H9 (cell line): ENCODE measurements at regions not wholly inside any gene's neighbourhood (a gene's known extent, or its start where the extent isn't known, plus 50 kb on each side); places are given as distances from the start of the nearest gene placed in this dataset.

ENCODE experiments used
- DNase-seq: peaks from one replicate; pipeline ENCODE4 v3.0.0-alpha.2; 2017
- H2AFZ ChIP-seq: one replicate; pipeline ENCODE4 v1.6.1; 2013; ENCODE audit warnings: mild to moderate bottlenecking, low read length, control low read depth, moderate library complexity
- H2AK5ac ChIP-seq: 2 replicates; pipeline ENCODE4 v1.6.1; 2013; ENCODE audit warnings: low read length, control low read depth, mixed read lengths; ENCODE audit not compliant: insufficient read length
- H2BK120ac ChIP-seq: one replicate; pipeline ENCODE4 v1.6.1; 2013; ENCODE audit warnings: low read depth, mild to moderate bottlenecking, low read length, control low read depth, inconsistent platforms; ENCODE audit not compliant: poor library complexity, severe bottlenecking
- H2BK12ac ChIP-seq: 2 replicates; pipeline ENCODE4 v1.6.1; 2013; ENCODE audit warnings: low read length, control low read depth, mixed read lengths, low read depth; ENCODE audit not compliant: insufficient read length
- H2BK15ac ChIP-seq: 2 replicates; pipeline ENCODE4 v1.6.1; 2013; ENCODE audit warnings: low read depth, low read length, control low read depth
- H2BK20ac ChIP-seq: one replicate; pipeline ENCODE4 v1.6.1; 2013; ENCODE audit warnings: low read depth, mild to moderate bottlenecking, low read length, control low read depth, inconsistent platforms; ENCODE audit not compliant: poor library complexity, severe bottlenecking
- H2BK5ac ChIP-seq: 2 replicates; pipeline ENCODE4 v1.6.1; 2013; ENCODE audit warnings: low read length, control low read depth, mixed read lengths; ENCODE audit not compliant: insufficient read length
- H3K14ac ChIP-seq: 2 replicates; pipeline ENCODE4 v1.6.1; 2013; ENCODE audit warnings: low read length, control low read depth; ENCODE audit not compliant: insufficient read depth
- H3K18ac ChIP-seq: 2 replicates; pipeline ENCODE4 v1.6.1; 2013; ENCODE audit warnings: low read depth, mild to moderate bottlenecking, mixed read lengths, low read length, control low read depth; ENCODE audit not compliant: insufficient read length
- H3K23ac ChIP-seq: 2 replicates; pipeline ENCODE4 v1.6.1; 2013; ENCODE audit warnings: low read length, control low read depth, mixed read lengths, low read depth; ENCODE audit not compliant: insufficient read length
- H3K23me2 ChIP-seq: 2 replicates; pipeline ENCODE4 v1.6.1; 2013; ENCODE audit warnings: low read depth, mild to moderate bottlenecking, mixed read lengths, low read length, control low read depth; ENCODE audit not compliant: insufficient read length, poor library complexity, severe bottlenecking
- H3K27ac ChIP-seq: 2 replicates; pipeline ENCODE4 v1.5.1; 2013; ENCODE audit warnings: low read length, control low read depth, mixed read lengths, low read depth; ENCODE audit not compliant: insufficient read length
- H3K27me3 ChIP-seq: 2 replicates; pipeline ENCODE4 v1.6.1; 2013; ENCODE audit warnings: low read length, control low read depth, inconsistent platforms; ENCODE audit not compliant: insufficient read depth
- H3K4ac ChIP-seq: 2 replicates; pipeline ENCODE4 v1.6.1; 2013; ENCODE audit warnings: low read depth, mild to moderate bottlenecking, control low read depth, inconsistent platforms, low read length, moderate library complexity
- H3K4me1 ChIP-seq: 2 replicates; pipeline ENCODE4 v1.6.1; 2013; ENCODE audit warnings: low read length, control low read depth, inconsistent platforms; ENCODE audit not compliant: insufficient read depth
- H3K4me2 ChIP-seq: 2 replicates; pipeline ENCODE4 v1.6.1; 2013; ENCODE audit warnings: low read length, control low read depth, mixed read lengths; ENCODE audit not compliant: insufficient read length, insufficient read depth
- H3K56ac ChIP-seq: 2 replicates; pipeline ENCODE4 v1.6.1; 2013; ENCODE audit warnings: low read depth, mild to moderate bottlenecking, mixed read lengths, low read length, control low read depth; ENCODE audit not compliant: insufficient read length
- H3K79me1 ChIP-seq: 2 replicates; pipeline ENCODE4 v1.6.1; 2013; ENCODE audit warnings: low read depth, mild to moderate bottlenecking, moderate library complexity, low read length, control low read depth, inconsistent platforms; ENCODE audit not compliant: insufficient read depth, poor library complexity, severe bottlenecking
- H3K79me2 ChIP-seq: 2 replicates; pipeline ENCODE4 v1.6.1; 2013; ENCODE audit warnings: low read length, control low read depth, inconsistent platforms; ENCODE audit not compliant: insufficient read depth
- H3K9ac ChIP-seq: 2 replicates; pipeline ENCODE4 v1.6.1; 2013; ENCODE audit warnings: low read length, control low read depth, mixed read lengths; ENCODE audit not compliant: insufficient read length; ENCODE audit errors: extremely low read depth
- H3K9me3 ChIP-seq: one replicate; pipeline ENCODE4 v1.6.1; 2013; ENCODE audit warnings: low read depth, low read length, inconsistent platforms; ENCODE audit not compliant: control insufficient read depth
- H3T11ph ChIP-seq: one replicate; pipeline ENCODE4 v1.6.1; 2013; ENCODE audit warnings: mild to moderate bottlenecking, low read length, control low read depth, inconsistent platforms
- H4K20me1 ChIP-seq: one replicate; pipeline ENCODE4 v1.6.1; 2013; ENCODE audit not compliant: control insufficient read depth, insufficient read length, insufficient read depth
- H4K5ac ChIP-seq: 2 replicates; pipeline ENCODE4 v1.6.1; 2013; ENCODE audit warnings: low read depth, mild to moderate bottlenecking, mixed read lengths, low read length, control low read depth; ENCODE audit not compliant: insufficient read length
- H4K8ac ChIP-seq: replicated peaks from 2 replicates; pipeline ENCODE4 v1.6.1; 2013; ENCODE audit warnings: low read length, control low read depth, mixed read lengths, low read depth; ENCODE audit not compliant: insufficient read length
- H4K91ac ChIP-seq: 2 replicates; pipeline ENCODE4 v1.6.1; 2013; ENCODE audit warnings: low read depth, mild to moderate bottlenecking, moderate library complexity, mixed read lengths, low read length, control low read depth; ENCODE audit not compliant: insufficient read length
- H3K27ac Mint-ChIP-seq, 3 experiments: 2 replicates in 2 of 3; 3 replicates in 1 of 3; pipeline ENCODE4 v1.8.0; 2020 to 2021; ENCODE audit warnings: mixed read lengths in 3 of 3, mild to moderate bottlenecking in 1 of 3, moderate library complexity in 1 of 3
- H3K27me3 Mint-ChIP-seq: 2 replicates; pipeline ENCODE4 v1.8.0; 2021; ENCODE audit warnings: low read depth, mild to moderate bottlenecking, moderate library complexity, mixed read lengths
- H3K36me3 Mint-ChIP-seq, 3 experiments: 2 replicates in 2 of 3; 3 replicates in 1 of 3; pipeline ENCODE4 v1.8.0; 2020 to 2021; ENCODE audit warnings: low read depth in 3 of 3, mixed read lengths in 3 of 3; ENCODE audit not compliant: insufficient read depth in 1 of 3
- H3K4me1 Mint-ChIP-seq, 2 experiments: 2 replicates each; pipeline ENCODE4 v1.8.0; 2020; ENCODE audit warnings: mixed read lengths in 2 of 2
- H3K4me3 Mint-ChIP-seq, 2 experiments: 2 replicates in 1 of 2; 3 replicates in 1 of 2; pipeline ENCODE4 v1.8.0; 2020 to 2021; ENCODE audit warnings: mild to moderate bottlenecking in 2 of 2, mixed read lengths in 2 of 2, moderate library complexity in 1 of 2
- H3K9me3 Mint-ChIP-seq, 2 experiments: 2 replicates in 1 of 2; 3 replicates in 1 of 2; pipeline ENCODE4 v1.8.0; 2020; ENCODE audit warnings: mild to moderate bottlenecking in 2 of 2, mixed read lengths in 2 of 2, moderate library complexity in 1 of 2
- CTCF ChIP-seq: fragments of 200-600 bp; sonication (generic); conservative IDR thresholded peaks from 3 replicates; pipeline ENCODE4 v1.8.0; 2021; ENCODE audit warnings: antibody characterized with exemption, mild to moderate bottlenecking

- Mint-ChIP-seq H3K36me3 (no peaks in the 10 kb centered on the region), H3K4me3 (no peak overlapping the region), H3K27ac (no peak overlapping the region), H3K9me3 (no peaks in the 10 kb centered on the region), H3K27me3 (no peaks in the 10 kb centered on the region), H3K4me1 (peaks cover 2 to 12% of the 10 kb centered on the region in 2 experiments; a peak in 2 of 4 replicates)
- Histone ChIP-seq H2AFZ (no peak overlapping the region), H3K18ac (no peak overlapping the region), H2BK5ac (no peak overlapping the region), H3K27me3 (no peaks in the 10 kb centered on the region), H4K20me1 (no peaks in the 10 kb centered on the region), H3K9me3 (no peaks in the 10 kb centered on the region), H2AK5ac (no peak overlapping the region), H4K5ac (no peak overlapping the region), H3K79me2 (no peaks in the 10 kb centered on the region), H3T11ph (no peak overlapping the region), H2BK120ac (no peak overlapping the region), H3K79me1 (no peaks in the 10 kb centered on the region), H3K4ac (no peak overlapping the region), H3K27ac (no peak overlapping the region), H4K8ac (no peak overlapping the region), H3K23me2 (no peaks in the 10 kb centered on the region), H4K91ac (no peak overlapping the region), H2BK20ac (no peak overlapping the region), H2BK15ac (no peak overlapping the region), H3K4me2 (no peak overlapping the region), H3K9ac (no peak overlapping the region), H3K4me1 (no peaks in the 10 kb centered on the region), H2BK12ac (no peak overlapping the region), H3K56ac (no peak overlapping the region), H3K14ac (no peak overlapping the region), H3K23ac (no peak overlapping the region)
- DNase-seq = no peak
- no peak for TF ChIP-seq CTCF
Observed at GRCh38 chr4:36844448-36844847, 400.1 kb upstream of the NWD2 start.
